ENCODE measurements at regions not wholly inside any gene's neighbourhood (a gene's known extent, or its start where the extent isn't known, plus 50 kb on each side); places are given as distances from the start of the nearest gene placed in this dataset.

DNA sequence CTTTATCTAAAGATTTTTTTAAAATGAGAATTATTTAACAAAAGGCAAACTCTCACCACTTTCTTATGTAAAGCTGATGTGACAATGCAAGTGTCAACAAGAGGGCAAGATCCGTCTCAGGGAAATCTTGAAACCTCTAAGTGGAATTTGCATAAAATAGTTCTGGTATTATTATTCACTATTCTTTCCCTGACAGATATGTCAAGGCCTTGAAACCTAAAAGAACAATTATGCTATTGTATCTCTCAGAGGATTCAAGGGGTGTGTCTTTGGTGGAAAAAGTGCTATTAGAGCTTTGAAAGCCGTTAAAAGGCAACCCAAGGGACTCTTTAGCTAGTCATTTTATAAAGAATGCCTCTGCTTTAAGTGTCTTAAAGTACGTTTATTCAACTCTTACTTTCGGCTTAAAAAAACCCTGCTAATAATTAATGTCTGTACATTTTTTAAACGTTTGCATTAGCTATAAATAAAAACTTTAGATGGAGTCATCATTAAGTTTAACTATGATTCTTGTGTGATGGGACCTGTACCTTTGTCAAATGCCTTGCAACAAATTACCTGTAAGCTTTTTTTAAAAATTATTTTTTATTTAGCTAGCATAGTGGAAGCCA lies 585.5 kb downstream of the VRK1 start:
- no peak for FAIRE-seq
- DNase-seq (ENCODE audit: insufficient read length, low spot score) = no peak
- TF ChIP-seq POLR2A (IDR thresholded peaks at IDR 0.05; ENCODE audit: low read depth, low read length) (no peak), SPI1 (IDR thresholded peaks at IDR 0.05; ENCODE audit: low read depth, low read length) (no peak), TAF1 (IDR thresholded peaks at IDR 0.05; ENCODE audit: low read depth, low read length) (no peak)

DNA sequence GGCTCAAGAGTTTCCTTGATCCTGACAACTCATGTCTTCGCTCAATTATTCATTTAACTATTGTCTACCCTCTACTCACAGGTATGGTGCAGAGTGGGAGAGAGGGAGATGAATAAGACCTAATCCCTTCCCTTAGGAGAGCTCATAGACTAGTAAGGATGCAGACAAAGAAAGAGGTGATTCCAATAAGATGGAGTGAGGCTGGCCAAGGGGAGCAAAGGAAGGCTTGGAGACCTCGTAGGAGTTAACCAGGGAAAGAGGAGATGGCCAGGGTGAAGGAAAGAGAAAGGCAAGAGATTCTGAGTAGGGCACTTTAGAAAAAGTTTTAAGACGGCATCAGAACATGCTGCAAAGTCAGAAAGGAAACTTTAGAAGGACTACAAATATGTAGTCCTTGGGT lies 588.5 kb downstream of the VRK1 start:
- DNase-seq (ENCODE audit: insufficient read length, low spot score) = no peak
- TF ChIP-seq PAX5 (IDR thresholded peaks at IDR 0.05; ENCODE audit: insufficient read depth, low read length, severe bottlenecking) = no peak
- TF ChIP-seq POU2F2 (IDR thresholded peaks at IDR 0.05; ENCODE audit: low read depth, low read length) = no peak
- TF ChIP-seq POLR2A (IDR thresholded peaks at IDR 0.05; ENCODE audit: low read depth, low read length) = no peak
- TF ChIP-seq TAF1 (IDR thresholded peaks at IDR 0.05; ENCODE audit: low read depth, low read length) = no peak
- TF ChIP-seq SPI1 (IDR thresholded peaks at IDR 0.05; ENCODE audit: low read depth, low read length) = no peak
- TF ChIP-seq POLR2AphosphoS5 (IDR thresholded peaks at IDR 0.05; ENCODE audit: low read depth, low read length) = no peak
- FAIRE-seq = no peak

DNA sequence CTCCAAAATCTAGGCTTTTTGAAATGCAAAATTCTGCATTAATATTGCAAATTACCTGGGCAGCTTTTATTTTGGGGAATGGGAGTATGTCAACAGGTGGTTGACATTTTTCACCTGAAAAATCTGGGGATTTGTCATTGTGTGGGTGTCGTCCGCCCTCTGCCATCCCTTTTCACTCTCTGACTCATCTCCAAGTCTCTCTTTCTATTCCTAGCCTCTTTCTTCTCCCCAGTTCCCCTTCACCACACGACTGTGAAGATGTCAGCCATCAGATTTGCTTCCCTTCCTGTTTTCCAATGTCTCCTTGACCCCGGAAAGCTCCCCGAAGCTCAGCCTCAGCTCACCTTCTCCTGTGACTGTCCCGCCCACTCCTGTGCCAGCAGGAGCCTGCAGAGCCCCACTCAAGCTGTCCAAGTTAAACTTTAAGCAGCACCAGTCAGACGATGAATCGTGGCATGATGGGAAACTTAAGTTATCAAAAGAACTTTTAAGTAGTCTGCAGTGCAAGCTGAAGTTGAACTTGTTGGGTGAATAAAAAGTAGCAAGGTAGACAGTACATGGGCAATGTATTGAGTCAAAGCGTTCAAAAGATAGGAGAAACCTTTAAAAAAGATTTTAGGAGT lies 590.2 kb downstream of the VRK1 start:
- no peak for DNase-seq (ENCODE audit: insufficient read length, low spot score)
- TF ChIP-seq POLR2AphosphoS5 (IDR thresholded peaks at IDR 0.05; ENCODE audit: low read depth, low read length) = no peak
- TF ChIP-seq TAF1 (IDR thresholded peaks at IDR 0.05; ENCODE audit: low read depth, low read length) = no peak
- TF ChIP-seq SPI1 (IDR thresholded peaks at IDR 0.05; ENCODE audit: low read depth, low read length) = peak; percentile 77
- no peak for TF ChIP-seq PAX5 (IDR thresholded peaks at IDR 0.05; ENCODE audit: insufficient read depth, low read length, severe bottlenecking)
- no peak for TF ChIP-seq POU2F2 (IDR thresholded peaks at IDR 0.05; ENCODE audit: low read depth, low read length)
- FAIRE-seq = no peak

DNA sequence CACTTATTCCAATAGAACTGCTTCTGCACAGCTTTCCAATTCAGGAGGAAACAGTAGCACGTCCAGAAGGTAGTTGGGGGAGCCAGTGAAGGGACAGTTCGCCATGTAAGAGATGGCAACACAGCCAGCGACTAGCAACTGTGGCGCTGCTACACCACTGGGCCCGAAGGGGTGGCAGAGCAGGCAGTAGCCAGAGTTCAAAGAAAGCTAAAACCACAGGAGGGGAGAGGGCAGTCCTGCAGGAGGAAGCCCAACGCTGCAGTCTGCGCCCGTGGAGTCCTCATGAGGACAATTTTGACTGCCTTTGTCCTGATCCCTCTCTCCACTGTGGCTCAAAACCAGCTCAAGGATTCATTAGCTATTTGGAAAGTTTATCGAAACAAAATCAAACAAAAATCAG lies 591.2 kb downstream of the VRK1 start:
- no peak for FAIRE-seq
- TF ChIP-seq TAF1 (IDR thresholded peaks at IDR 0.05; ENCODE audit: low read depth, low read length) (no peak), POLR2A (IDR thresholded peaks at IDR 0.05; ENCODE audit: low read depth, low read length) (no peak), PAX5 (IDR thresholded peaks at IDR 0.05; ENCODE audit: insufficient read depth, low read length, severe bottlenecking) (no peak), POLR2AphosphoS5 (IDR thresholded peaks at IDR 0.05; ENCODE audit: low read depth, low read length) (no peak), POU2F2 (IDR thresholded peaks at IDR 0.05; ENCODE audit: low read depth, low read length) (no peak), SPI1 (IDR thresholded peaks at IDR 0.05; ENCODE audit: low read depth, low read length) (no peak)
- no peak for DNase-seq (ENCODE audit: insufficient read length, low spot score)

DNA sequence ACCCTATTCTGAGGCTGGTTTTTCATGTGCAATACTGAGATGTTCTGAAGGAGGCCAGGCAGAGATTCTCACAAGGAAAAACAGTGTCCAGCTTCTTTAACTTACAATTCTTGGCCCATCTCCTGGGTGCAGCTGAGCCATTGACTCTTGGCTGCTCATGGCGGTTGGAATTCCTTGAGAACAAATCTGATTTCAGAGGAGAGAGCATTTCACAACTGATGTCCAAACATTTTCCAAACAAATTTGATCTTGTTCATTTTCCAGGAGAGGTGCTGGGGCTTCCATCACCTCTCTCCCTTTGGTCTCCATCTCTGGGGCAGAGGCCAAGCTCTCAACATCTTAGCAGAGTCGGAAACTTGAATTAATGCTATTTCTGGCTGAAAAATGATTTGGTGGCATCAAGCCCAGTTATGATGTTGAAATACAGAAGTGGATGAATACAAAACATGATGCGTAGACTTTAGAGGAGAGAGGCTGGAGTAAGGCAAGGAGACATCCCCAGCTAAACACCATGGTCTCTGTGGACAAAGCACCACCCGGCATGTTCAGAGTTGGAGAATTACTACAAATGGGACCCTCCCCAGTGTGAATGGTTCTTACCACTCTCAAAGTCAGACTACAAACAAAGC lies 593.0 kb downstream of the VRK1 start:
- DNase-seq (ENCODE audit: insufficient read length, low spot score) (no peak), FAIRE-seq (no peak)
- TF ChIP-seq POLR2AphosphoS5 (IDR thresholded peaks at IDR 0.05; ENCODE audit: low read depth, low read length) (no peak), PAX5 (IDR thresholded peaks at IDR 0.05; ENCODE audit: insufficient read depth, low read length, severe bottlenecking) (no peak)

DNA sequence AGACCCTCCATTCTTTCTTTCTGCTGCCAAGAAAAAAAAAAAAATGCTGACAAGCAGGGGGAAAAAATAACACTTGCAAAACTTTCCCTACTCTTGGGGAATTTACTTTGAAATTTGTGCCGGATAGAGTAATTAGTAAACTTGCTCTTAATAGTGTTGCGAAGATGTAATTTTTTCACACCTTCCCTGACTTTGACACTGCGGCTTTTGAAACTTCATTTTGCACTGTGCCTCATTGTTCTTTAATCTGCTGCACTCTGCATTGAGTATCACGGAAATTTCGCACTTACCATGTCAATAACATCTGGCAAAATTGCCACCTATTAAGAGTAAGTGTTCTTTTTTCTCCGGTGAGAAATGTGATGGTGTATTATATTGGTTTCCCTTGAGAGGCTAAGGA lies 596.1 kb downstream of the VRK1 start:
- TF ChIP-seq POLR2A (IDR thresholded peaks at IDR 0.05; ENCODE audit: low read depth, low read length) (no peak), SPI1 (IDR thresholded peaks at IDR 0.05; ENCODE audit: low read depth, low read length) (no peak), POU2F2 (IDR thresholded peaks at IDR 0.05; ENCODE audit: low read depth, low read length) (no peak), TAF1 (IDR thresholded peaks at IDR 0.05; ENCODE audit: low read depth, low read length) (no peak), POLR2AphosphoS5 (IDR thresholded peaks at IDR 0.05; ENCODE audit: low read depth, low read length) (no peak)
- DNase-seq (ENCODE audit: insufficient read length, low spot score) (no peak), FAIRE-seq (no peak)

DNA sequence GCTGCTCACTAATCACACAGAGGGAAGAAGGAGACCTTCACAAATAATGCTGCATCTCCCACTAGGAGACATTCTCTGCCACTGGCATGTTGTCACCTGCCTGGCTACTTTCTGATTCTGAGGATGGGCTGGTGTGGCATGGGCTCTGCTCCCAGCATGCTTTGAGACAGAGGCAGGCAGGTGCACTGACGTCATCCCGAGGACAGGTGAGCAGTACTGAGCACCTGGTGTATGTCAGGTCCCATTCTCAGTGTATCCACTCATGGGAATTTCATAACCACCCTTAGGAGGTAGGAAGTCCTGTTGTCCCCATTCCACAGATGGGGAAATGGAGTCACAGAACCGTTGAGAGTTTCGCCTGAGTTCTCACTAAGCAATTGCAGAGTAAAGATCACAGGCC lies 597.9 kb downstream of the VRK1 start:
- FAIRE-seq (no peak), DNase-seq (ENCODE audit: insufficient read length, low spot score) (no peak)
- TF ChIP-seq PAX5 (IDR thresholded peaks at IDR 0.05; ENCODE audit: insufficient read depth, low read length, severe bottlenecking) = no peak
- no peak for TF ChIP-seq POU2F2 (IDR thresholded peaks at IDR 0.05; ENCODE audit: low read depth, low read length)
- no peak for TF ChIP-seq POLR2AphosphoS5 (IDR thresholded peaks at IDR 0.05; ENCODE audit: low read depth, low read length)
- no peak for TF ChIP-seq POLR2A (IDR thresholded peaks at IDR 0.05; ENCODE audit: low read depth, low read length)
- no peak for TF ChIP-seq TAF1 (IDR thresholded peaks at IDR 0.05; ENCODE audit: low read depth, low read length)
- no peak for TF ChIP-seq SPI1 (IDR thresholded peaks at IDR 0.05; ENCODE audit: low read depth, low read length)

DNA sequence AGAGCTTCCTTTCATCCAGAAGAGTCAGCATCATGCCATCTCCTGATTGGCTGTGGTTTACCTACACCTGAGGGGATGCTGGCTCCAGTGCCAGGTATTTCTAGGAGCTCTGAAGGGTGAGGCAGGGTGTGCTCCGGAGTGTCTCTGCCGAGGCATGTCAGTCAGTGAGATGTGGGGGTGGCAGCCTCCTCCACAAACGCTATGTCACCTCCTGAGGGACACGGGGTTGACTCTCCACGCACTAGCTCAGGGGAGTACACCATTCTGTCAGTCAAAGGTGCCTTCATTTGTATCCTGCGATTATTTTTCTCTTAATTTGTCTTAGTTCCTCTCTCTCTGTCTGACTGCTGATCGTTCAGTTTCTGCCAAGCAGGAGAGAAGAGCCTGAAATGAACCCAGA lies 604.5 kb downstream of the VRK1 start:
- FAIRE-seq (no peak), DNase-seq (ENCODE audit: insufficient read length, low spot score) (no peak)
- TF ChIP-seq PAX5 (IDR thresholded peaks at IDR 0.05; ENCODE audit: insufficient read depth, low read length, severe bottlenecking) = no peak
- no peak for TF ChIP-seq SPI1 (IDR thresholded peaks at IDR 0.05; ENCODE audit: low read depth, low read length)
- no peak for TF ChIP-seq POLR2A (IDR thresholded peaks at IDR 0.05; ENCODE audit: low read depth, low read length)
- TF ChIP-seq POLR2AphosphoS5 (IDR thresholded peaks at IDR 0.05; ENCODE audit: low read depth, low read length) = no peak
- no peak for TF ChIP-seq POU2F2 (IDR thresholded peaks at IDR 0.05; ENCODE audit: low read depth, low read length)
- TF ChIP-seq TAF1 (IDR thresholded peaks at IDR 0.05; ENCODE audit: low read depth, low read length) = no peak

DNA sequence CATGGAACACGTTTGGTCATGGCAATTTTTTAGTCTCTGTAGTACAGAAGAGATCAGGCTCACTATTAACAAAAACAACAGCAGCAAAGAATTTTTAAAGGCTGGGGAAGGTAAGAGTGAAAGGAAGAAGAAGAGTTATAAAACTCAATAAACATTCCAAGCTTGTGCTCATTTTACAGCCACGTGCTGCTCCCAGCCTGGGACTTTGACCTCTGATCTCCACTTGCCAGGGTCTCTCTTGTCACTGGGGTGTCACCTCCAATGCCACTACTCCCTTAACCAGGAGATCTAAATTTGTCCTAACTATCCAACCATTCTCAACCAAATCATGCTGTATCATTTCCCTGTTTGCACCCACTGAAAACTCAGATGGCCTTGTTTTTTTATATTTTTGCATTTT lies 605.1 kb downstream of the VRK1 start:
- TF ChIP-seq SPI1 (IDR thresholded peaks at IDR 0.05; ENCODE audit: low read depth, low read length) = no peak
- TF ChIP-seq PAX5 (IDR thresholded peaks at IDR 0.05; ENCODE audit: insufficient read depth, low read length, severe bottlenecking) = no peak
- TF ChIP-seq POU2F2 (IDR thresholded peaks at IDR 0.05; ENCODE audit: low read depth, low read length) = no peak
- TF ChIP-seq POLR2AphosphoS5 (IDR thresholded peaks at IDR 0.05; ENCODE audit: low read depth, low read length) = no peak
- TF ChIP-seq POLR2A (IDR thresholded peaks at IDR 0.05; ENCODE audit: low read depth, low read length) = no peak
- TF ChIP-seq TAF1 (IDR thresholded peaks at IDR 0.05; ENCODE audit: low read depth, low read length) = no peak
- DNase-seq (ENCODE audit: insufficient read length, low spot score) (no peak), FAIRE-seq (no peak)

Data from GM12891 (cell line).